Liver (tissue), 8 donors: ENCODE measurements at regions not wholly inside any gene's neighbourhood (a gene's known extent, or its start where the extent isn't known, plus 50 kb on each side); places are given as distances from the start of the nearest gene placed in this dataset.

ENCODE experiments used
- DNase-seq: peaks from one replicate; pipeline ENCODE4 v3.0.0-alpha.2; 2017; ENCODE audit warnings: low spot score
- H3K27ac ChIP-seq, 2 donors: one replicate each; pipeline ENCODE4 v1.7.0; 2013; ENCODE audit warnings: inconsistent platforms in 2 of 2, low read length in 2 of 2, control low read depth in 1 of 2, low read depth in 1 of 2, mild to moderate bottlenecking in 1 of 2
- H3K27me3 ChIP-seq, 4 donors: one replicate each; pipeline versions ENCODE4 v1.6.1 to v1.7.0; 2013; ENCODE audit warnings: low read length in 3 of 4, inconsistent platforms in 1 of 4, mild to moderate bottlenecking in 1 of 4, moderate library complexity in 1 of 4; ENCODE audit not compliant: control insufficient read depth in 4 of 4, insufficient read depth in 4 of 4
- H3K36me3 ChIP-seq, 4 donors: one replicate each; pipeline versions ENCODE4 v1.6.1 to v1.7.0; 2013; ENCODE audit warnings: low read length in 3 of 4, mild to moderate bottlenecking in 3 of 4, low read depth in 1 of 4, moderate library complexity in 1 of 4; ENCODE audit not compliant: control insufficient read depth in 4 of 4, insufficient read depth in 3 of 4
- H3K4me1 ChIP-seq, 4 donors: one replicate each; pipeline versions ENCODE4 v1.6.1 to v1.7.0; 2013; ENCODE audit warnings: low read length in 3 of 4, mild to moderate bottlenecking in 3 of 4, moderate library complexity in 1 of 4; ENCODE audit not compliant: control insufficient read depth in 4 of 4, insufficient read depth in 4 of 4
- H3K4me3 ChIP-seq, 3 donors: one replicate each; pipeline versions ENCODE4 v1.6.1 to v1.7.0; 2013; ENCODE audit warnings: low read length in 3 of 3, control low read depth in 1 of 3, low read depth in 1 of 3, mild to moderate bottlenecking in 1 of 3
- H3K9ac ChIP-seq, 2 donors: one replicate each; pipeline ENCODE4 v1.7.0; 2013; ENCODE audit warnings: low read length in 2 of 2, mild to moderate bottlenecking in 2 of 2, moderate library complexity in 2 of 2, control low read depth in 1 of 2, low read depth in 1 of 2
- H3K9me3 ChIP-seq, 4 donors: one replicate each; pipeline versions ENCODE4 v1.6.1 to v1.7.0; 2013; ENCODE audit warnings: low read length in 3 of 4; ENCODE audit not compliant: control insufficient read depth in 4 of 4
- EGR1 ChIP-seq, 2 donors: IDR thresholded peaks; 2 replicates each; pipeline ENCODE4 v1.6.1; 2016 to 2018; ENCODE audit warnings: antibody characterized with exemption in 2 of 2, low read depth in 2 of 2
- FOXA1 ChIP-seq: IDR thresholded peaks from 2 replicates; pipeline ENCODE4 v1.6.1; 2016; ENCODE audit warnings: antibody characterized with exemption
- FOXA2 ChIP-seq: IDR thresholded peaks from 2 replicates; pipeline ENCODE4 v1.6.1; 2016; ENCODE audit warnings: antibody characterized with exemption
- GABPA ChIP-seq, 2 donors: IDR thresholded peaks in 1 of 2; conservative IDR thresholded peaks in 1 of 2; 2 replicates each; pipeline ENCODE4 v1.6.1; 2016; ENCODE audit warnings: antibody characterized with exemption in 2 of 2, mild to moderate bottlenecking in 1 of 2, moderate library complexity in 1 of 2
- HNF4A ChIP-seq, 2 donors: conservative IDR thresholded peaks; 2 replicates each; pipeline ENCODE4 v1.6.1; 2016; ENCODE audit warnings: antibody characterized with exemption in 2 of 2, mild to moderate bottlenecking in 2 of 2
- HNF4G ChIP-seq: IDR thresholded peaks from 2 replicates; pipeline ENCODE4 v1.6.1; 2016; ENCODE audit warnings: antibody characterized with exemption
- JUND ChIP-seq, 2 donors: IDR thresholded peaks; 2 replicates each; pipeline ENCODE4 v1.6.1; 2016; ENCODE audit warnings: antibody characterized with exemption in 2 of 2
- MAX ChIP-seq: IDR thresholded peaks from 2 replicates; pipeline ENCODE4 v1.6.1; 2016; ENCODE audit warnings: antibody characterized with exemption
- NR2F2 ChIP-seq: IDR thresholded peaks from 2 replicates; pipeline ENCODE4 v1.6.1; 2016; ENCODE audit warnings: antibody characterized with exemption
- RAD21 ChIP-seq, 2 donors: IDR thresholded peaks; 2 replicates each; pipeline ENCODE4 v1.6.1; 2016; ENCODE audit warnings: antibody characterized with exemption in 2 of 2, mild to moderate bottlenecking in 2 of 2
- RXRA ChIP-seq, 2 donors: IDR thresholded peaks; 2 replicates each; pipeline ENCODE4 v1.6.1; 2017 to 2018; ENCODE audit warnings: antibody characterized with exemption in 2 of 2, mild to moderate bottlenecking in 1 of 2
- SP1 ChIP-seq: IDR thresholded peaks from 2 replicates; pipeline ENCODE4 v1.6.1; 2018; ENCODE audit warnings: antibody characterized with exemption, mild to moderate bottlenecking
- TAF1 ChIP-seq: conservative IDR thresholded peaks from 2 replicates; pipeline ENCODE4 v1.6.1; 2016; ENCODE audit warnings: antibody characterized with exemption, mild to moderate bottlenecking
- YY1 ChIP-seq: IDR thresholded peaks from 2 replicates; pipeline ENCODE4 v1.6.1; 2016; ENCODE audit warnings: antibody characterized with exemption, mild to moderate bottlenecking
- WGBS: extraction: QIAGEN DNeasy Blood & Tissue Kit; methylation state at CpG from one replicate; pipeline ENCODE4 v1.1.7; 2013; 5-methylcytosine and 5-hydroxymethylcytosine counted together
- TF ChIP-seq, protein P1 (sequence below): IDR thresholded peaks from 2 replicates; pipeline ENCODE4 v1.6.1; 2016; ENCODE audit warnings: antibody characterized with exemption
- TF ChIP-seq, protein P2 (sequence below): fragments of 150-350 bp; IDR thresholded peaks from 2 replicates; pipeline ENCODE4 v1.5.1; 2017; ENCODE audit warnings: improper control_type of control experiment, low read depth, low read length; ENCODE audit not compliant: missing input control
- TF ChIP-seq, protein P3 (sequence below): IDR thresholded peaks from 2 replicates; pipeline ENCODE4 v1.6.1; 2016; ENCODE audit warnings: antibody characterized with exemption, mild to moderate bottlenecking
- TF ChIP-seq, protein P4 (sequence below): IDR thresholded peaks from 2 replicates; pipeline ENCODE4 v1.6.1; 2016; ENCODE audit warnings: antibody characterized with exemption
- donor health status: healthy.
- donor health status: healthy.
- donor health status: healthy.
- donor health status: healthy.
- donor health status: healthy.

DNA sequence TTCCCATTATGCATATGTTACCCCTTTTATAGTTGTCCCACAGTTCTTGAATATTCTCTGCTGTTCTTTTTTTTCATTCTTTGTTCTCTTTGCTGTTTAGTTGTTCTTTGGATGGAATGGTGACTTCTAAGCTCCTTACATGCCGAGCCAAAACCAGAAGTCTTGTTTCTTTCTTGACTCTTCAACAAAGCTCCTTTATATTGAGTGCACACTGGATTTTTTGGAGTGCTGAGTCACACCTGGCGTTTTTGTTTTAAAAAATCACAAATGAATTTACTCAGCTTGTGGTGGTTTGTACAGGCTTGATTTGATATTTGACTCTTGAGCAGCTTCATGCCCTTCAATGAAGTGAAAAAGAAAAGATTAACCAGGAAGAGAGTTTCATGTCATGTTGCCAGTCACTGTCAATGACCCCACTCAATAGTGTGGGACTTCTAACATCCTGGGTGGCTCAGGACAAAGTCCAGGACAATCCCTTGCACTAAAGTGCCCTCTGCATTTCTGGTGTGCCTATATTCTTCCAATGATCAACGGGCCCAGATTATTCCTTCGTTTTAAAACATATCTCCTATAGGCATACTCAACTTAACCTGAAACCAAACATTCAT, 112.4 kb upstream of the SLC38A4 start:
- 37% methylated on average over 4 of the region's 4 CpGs for WGBS

More for the DNA sequence above, 112.4 kb upstream of the SLC38A4 start:
- H3K27ac ChIP-seq, result peak overlapping the region; percentile 77 to 79
- peak overlapping the region; percentile 22 to 35 (median 35) for H3K4me3 ChIP-seq
- H3K27me3 ChIP-seq, result no peaks in the 10 kb centered on the region
- H3K36me3 ChIP-seq, result no peaks in the 10 kb centered on the region
- peaks cover 9 to 23% (median 18%) of the 10 kb centered on the region in 4 donors for H3K4me1 ChIP-seq
- H3K9ac ChIP-seq, result peak overlapping the region in 1 of 2 donors; percentile 71
- TF ChIP-seq TAF1 (peak; percentile 66), FOXA2 (peak; percentile 75), HNF4G (peak; percentile 97), JUND (IDR thresholded peaks at IDR 0.05) (peak; percentile 58 to 80), HNF4A (conservative IDR thresholded peaks at IDR 0.05) (peak; percentile 99 to 100), RXRA (IDR thresholded peaks at IDR 0.05) (peak; percentile 99), FOXA1 (peak; percentile 65), GABPA (IDR thresholded peaks at IDR 0.05 in 1 of 2, conservative IDR thresholded peaks at IDR 0.05 in 1 of 2) (no peak), RAD21 (IDR thresholded peaks at IDR 0.05) (peak; percentile 56 to 78), MAX (peak; percentile 48), YY1 (peak; percentile 62), NR2F2 (peak; percentile 50), SP1 (peak; percentile 95), EGR1 (IDR thresholded peaks at IDR 0.05; ENCODE audit: low read depth in 2 of 2) (peak in 1 of 2 donors; percentile 56)
- TF ChIP-seq, protein P1, sequence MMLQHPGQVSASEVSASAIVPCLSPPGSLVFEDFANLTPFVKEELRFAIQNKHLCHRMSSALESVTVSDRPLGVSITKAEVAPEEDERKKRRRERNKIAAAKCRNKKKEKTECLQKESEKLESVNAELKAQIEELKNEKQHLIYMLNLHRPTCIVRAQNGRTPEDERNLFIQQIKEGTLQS, result peak; percentile 48
- TF ChIP-seq, protein P2, sequence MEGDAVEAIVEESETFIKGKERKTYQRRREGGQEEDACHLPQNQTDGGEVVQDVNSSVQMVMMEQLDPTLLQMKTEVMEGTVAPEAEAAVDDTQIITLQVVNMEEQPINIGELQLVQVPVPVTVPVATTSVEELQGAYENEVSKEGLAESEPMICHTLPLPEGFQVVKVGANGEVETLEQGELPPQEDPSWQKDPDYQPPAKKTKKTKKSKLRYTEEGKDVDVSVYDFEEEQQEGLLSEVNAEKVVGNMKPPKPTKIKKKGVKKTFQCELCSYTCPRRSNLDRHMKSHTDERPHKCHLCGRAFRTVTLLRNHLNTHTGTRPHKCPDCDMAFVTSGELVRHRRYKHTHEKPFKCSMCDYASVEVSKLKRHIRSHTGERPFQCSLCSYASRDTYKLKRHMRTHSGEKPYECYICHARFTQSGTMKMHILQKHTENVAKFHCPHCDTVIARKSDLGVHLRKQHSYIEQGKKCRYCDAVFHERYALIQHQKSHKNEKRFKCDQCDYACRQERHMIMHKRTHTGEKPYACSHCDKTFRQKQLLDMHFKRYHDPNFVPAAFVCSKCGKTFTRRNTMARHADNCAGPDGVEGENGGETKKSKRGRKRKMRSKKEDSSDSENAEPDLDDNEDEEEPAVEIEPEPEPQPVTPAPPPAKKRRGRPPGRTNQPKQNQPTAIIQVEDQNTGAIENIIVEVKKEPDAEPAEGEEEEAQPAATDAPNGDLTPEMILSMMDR, result no peak
- TF ChIP-seq, protein P3, sequence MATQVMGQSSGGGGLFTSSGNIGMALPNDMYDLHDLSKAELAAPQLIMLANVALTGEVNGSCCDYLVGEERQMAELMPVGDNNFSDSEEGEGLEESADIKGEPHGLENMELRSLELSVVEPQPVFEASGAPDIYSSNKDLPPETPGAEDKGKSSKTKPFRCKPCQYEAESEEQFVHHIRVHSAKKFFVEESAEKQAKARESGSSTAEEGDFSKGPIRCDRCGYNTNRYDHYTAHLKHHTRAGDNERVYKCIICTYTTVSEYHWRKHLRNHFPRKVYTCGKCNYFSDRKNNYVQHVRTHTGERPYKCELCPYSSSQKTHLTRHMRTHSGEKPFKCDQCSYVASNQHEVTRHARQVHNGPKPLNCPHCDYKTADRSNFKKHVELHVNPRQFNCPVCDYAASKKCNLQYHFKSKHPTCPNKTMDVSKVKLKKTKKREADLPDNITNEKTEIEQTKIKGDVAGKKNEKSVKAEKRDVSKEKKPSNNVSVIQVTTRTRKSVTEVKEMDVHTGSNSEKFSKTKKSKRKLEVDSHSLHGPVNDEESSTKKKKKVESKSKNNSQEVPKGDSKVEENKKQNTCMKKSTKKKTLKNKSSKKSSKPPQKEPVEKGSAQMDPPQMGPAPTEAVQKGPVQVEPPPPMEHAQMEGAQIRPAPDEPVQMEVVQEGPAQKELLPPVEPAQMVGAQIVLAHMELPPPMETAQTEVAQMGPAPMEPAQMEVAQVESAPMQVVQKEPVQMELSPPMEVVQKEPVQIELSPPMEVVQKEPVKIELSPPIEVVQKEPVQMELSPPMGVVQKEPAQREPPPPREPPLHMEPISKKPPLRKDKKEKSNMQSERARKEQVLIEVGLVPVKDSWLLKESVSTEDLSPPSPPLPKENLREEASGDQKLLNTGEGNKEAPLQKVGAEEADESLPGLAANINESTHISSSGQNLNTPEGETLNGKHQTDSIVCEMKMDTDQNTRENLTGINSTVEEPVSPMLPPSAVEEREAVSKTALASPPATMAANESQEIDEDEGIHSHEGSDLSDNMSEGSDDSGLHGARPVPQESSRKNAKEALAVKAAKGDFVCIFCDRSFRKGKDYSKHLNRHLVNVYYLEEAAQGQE, result peak; percentile 82
- TF ChIP-seq, protein P4, sequence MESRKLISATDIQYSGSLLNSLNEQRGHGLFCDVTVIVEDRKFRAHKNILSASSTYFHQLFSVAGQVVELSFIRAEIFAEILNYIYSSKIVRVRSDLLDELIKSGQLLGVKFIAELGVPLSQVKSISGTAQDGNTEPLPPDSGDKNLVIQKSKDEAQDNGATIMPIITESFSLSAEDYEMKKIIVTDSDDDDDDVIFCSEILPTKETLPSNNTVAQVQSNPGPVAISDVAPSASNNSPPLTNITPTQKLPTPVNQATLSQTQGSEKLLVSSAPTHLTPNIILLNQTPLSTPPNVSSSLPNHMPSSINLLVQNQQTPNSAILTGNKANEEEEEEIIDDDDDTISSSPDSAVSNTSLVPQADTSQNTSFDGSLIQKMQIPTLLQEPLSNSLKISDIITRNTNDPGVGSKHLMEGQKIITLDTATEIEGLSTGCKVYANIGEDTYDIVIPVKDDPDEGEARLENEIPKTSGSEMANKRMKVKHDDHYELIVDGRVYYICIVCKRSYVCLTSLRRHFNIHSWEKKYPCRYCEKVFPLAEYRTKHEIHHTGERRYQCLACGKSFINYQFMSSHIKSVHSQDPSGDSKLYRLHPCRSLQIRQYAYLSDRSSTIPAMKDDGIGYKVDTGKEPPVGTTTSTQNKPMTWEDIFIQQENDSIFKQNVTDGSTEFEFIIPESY, result peak; percentile 80
- no peaks in the 10 kb centered on the region for H3K9me3 ChIP-seq
- no peak for DNase-seq
